GM12874 (cell line): ENCODE measurements at regions not wholly inside any gene's neighbourhood (a gene's known extent, or its start where the extent isn't known, plus 50 kb on each side); places are given as distances from the start of the nearest gene placed in this dataset.

ENCODE experiments used
- TF ChIP-seq, protein P1 (sequence below): IDR thresholded peaks from 2 replicates; pipeline ENCODE4 v1.5.1; 2011; ENCODE audit warnings: low read depth, mild to moderate bottlenecking, control low read depth, low read length, moderate library complexity; ENCODE audit not compliant: insufficient read depth

DNA sequence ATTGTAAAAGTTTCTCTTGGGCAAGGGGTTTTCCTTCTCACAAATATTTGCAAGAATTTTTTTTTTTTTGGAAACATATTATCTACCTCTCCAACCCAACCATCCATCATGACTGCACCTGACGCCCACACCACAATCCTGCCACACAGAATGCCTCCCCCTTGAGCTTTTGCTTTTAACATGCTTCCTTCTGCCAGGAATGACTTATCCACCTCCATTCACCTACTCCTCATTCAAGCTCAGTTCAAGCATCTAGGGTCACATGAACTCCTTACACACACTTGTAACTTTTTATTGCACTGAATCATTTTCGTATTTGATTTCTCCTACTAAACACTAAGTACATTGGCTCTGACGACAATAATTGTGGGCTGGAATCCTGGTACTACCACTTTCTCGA, 660.1 kb upstream of the AUTS2 start:
- TF ChIP-seq, protein P1, sequence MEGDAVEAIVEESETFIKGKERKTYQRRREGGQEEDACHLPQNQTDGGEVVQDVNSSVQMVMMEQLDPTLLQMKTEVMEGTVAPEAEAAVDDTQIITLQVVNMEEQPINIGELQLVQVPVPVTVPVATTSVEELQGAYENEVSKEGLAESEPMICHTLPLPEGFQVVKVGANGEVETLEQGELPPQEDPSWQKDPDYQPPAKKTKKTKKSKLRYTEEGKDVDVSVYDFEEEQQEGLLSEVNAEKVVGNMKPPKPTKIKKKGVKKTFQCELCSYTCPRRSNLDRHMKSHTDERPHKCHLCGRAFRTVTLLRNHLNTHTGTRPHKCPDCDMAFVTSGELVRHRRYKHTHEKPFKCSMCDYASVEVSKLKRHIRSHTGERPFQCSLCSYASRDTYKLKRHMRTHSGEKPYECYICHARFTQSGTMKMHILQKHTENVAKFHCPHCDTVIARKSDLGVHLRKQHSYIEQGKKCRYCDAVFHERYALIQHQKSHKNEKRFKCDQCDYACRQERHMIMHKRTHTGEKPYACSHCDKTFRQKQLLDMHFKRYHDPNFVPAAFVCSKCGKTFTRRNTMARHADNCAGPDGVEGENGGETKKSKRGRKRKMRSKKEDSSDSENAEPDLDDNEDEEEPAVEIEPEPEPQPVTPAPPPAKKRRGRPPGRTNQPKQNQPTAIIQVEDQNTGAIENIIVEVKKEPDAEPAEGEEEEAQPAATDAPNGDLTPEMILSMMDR, result no peak

DNA sequence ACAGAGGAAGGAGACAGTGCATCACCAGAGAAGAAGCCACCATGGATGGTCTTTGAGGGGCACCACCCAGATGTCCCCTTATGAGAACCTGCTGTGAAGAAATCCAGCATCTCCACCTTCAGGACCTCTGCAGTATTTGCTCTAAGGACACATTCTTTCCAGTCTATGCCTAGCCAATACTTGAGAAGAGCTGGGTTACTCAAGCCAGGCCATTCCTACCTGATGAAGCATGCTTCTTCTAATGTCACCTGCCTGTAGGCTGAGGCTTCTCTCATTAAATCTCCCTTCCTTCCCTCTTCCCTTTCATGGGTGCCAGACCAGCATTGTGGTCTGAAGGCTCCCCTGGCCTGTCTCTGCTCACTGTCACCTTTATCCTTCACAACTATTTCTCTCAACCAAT, 654.5 kb upstream of the AUTS2 start:
- TF ChIP-seq, protein P1, result no peak

DNA sequence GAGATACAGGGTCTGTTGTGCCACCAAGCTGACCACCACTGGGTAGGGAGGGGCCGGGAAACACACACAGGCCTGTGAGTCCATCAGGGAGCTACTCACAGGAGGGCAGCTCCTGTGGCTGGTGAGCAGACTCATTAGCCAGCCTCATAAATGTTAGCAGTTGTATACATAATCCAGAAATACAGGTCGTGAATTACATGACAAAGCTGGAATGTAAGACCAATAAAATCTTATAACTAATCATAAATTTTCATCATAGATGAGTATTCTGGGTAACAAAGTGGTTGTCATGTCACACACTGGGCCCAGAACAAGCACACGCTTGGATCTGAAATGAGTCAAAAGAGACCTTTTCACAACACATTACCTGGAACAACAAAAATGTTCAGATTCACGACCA, 642.6 kb upstream of the AUTS2 start:
- TF ChIP-seq, protein P1, result no peak

DNA sequence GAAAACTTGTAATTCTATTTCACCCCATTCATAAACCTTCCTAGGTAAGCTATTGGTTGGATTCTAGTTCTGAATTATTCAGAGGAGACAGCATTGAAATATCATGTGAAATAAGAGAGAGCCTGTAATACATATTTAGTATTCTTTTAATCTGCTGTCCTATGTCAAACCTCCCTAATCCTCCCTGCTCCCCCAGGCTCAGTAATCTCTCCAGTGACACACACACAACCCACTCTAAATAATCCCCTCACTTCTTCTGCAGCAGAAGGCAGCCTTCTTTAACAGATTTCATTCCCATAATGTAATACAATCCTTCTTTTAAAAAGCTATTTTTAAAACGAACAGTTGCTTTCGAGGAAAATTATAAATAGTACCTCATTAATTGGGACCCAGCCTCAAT, 639.7 kb upstream of the AUTS2 start:
- TF ChIP-seq, protein P1, result no peak

DNA sequence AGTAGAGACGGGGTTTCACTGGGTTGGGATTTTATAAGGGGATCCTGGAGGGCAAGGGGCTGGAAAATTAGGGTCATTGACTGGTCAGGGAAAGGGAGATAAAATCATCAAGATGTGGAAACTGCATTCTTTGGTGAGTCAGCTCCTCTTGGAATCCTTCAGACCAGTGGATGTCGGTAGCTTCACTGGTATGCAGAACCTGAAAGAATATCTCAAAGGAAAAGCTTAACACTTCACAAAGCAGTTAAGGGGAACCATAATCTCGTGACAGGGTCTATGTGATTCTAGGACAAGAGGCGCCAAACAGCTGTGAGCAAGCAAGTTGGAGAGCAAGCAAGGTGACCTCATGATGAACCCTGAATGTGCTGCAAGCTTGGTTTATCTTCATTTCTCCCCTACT, 634.7 kb upstream of the AUTS2 start:
- TF ChIP-seq, protein P1, result no peak

DNA sequence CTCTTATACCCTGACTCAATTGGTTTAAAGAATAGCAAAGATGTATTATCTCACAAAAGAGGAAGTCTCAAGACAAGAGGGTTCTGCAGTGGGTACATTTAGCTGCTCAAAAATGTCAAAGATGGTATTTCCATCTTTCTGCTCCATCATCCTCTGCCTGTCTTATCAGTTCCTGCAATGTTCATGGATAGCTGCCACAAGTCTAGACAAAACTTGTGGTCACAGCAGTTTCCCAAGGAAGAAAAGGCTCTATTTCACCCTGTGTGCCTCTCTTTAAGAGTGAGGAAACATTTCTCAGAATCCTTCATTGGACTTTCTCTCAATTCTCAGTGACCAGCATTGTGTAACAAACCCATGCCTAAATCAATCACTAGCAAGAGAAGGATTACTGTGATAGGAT, 634.2 kb upstream of the AUTS2 start:
- TF ChIP-seq, protein P1, result no peak

DNA sequence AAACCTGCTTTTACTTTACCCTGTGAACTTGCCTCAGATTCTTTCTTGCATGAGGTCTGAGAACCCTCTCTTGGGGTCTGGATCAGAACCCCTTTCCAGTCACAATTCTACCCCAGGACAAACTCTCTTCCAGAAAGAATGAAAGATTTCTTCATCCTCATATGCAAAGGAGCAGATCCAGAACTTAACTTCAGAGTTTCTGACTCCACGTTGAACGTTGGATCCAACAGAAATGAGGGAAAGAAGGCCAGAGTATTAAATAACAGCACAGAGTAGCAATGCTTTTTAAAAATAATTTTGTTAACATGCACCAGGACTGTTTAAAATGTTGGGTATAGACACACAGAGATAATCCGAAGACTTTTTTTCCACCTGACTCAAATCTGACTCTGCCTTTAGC, 632.9 kb upstream of the AUTS2 start:
- TF ChIP-seq, protein P1, result no peak

DNA sequence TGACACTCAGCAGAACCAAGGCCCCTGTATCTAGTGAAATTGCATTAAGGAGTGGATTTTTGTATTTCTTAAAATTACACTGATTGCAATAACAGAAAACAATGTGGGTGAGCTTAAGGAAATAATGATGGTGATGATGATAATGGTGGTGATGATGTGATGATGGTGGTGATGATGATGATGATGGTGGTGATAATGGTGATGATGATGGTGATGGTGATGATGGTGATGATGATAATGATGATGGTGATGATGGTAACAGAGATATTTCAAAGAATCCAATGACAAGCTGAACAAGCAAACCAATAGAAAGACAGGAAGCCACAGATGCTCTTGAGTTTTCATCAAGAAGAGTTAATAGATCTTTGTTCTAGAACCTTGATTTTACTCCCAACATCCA, 630.7 kb upstream of the AUTS2 start:
- TF ChIP-seq, protein P1, result no peak
